ENCODE measurements at regions not wholly inside any gene's neighbourhood (a gene's known extent, or its start where the extent isn't known, plus 50 kb on each side); places are given as distances from the start of the nearest gene placed in this dataset.
"Not testable (repeated sequence)": the region's sequence is repeated elsewhere in the genome, so short reads cannot be mapped to it uniquely, and the experiment has no call there.

DNA sequence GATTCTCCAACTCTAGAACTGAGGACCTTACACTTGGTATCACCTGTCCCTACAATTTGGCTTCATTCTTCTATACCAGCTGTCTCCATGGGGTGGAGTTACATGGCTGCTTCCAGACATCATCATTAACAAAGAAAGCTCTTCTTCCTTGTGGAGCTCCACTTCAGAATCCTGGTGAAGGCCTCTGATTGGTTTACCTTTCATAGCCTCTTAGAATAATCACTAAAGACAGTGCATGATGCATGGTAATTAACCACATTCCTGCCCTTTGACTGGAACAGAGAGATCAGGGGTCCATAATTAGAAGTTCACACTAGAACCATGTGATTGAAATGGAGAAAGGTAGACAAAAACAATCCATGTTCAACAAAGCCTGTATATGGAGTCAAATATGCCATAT is 112.6 kb upstream of the ZNF827 start:
- FAIRE-seq (no peak), DNase-seq (ENCODE audit: insufficient read length, low spot score) (no peak)
- TF ChIP-seq, protein P1, sequence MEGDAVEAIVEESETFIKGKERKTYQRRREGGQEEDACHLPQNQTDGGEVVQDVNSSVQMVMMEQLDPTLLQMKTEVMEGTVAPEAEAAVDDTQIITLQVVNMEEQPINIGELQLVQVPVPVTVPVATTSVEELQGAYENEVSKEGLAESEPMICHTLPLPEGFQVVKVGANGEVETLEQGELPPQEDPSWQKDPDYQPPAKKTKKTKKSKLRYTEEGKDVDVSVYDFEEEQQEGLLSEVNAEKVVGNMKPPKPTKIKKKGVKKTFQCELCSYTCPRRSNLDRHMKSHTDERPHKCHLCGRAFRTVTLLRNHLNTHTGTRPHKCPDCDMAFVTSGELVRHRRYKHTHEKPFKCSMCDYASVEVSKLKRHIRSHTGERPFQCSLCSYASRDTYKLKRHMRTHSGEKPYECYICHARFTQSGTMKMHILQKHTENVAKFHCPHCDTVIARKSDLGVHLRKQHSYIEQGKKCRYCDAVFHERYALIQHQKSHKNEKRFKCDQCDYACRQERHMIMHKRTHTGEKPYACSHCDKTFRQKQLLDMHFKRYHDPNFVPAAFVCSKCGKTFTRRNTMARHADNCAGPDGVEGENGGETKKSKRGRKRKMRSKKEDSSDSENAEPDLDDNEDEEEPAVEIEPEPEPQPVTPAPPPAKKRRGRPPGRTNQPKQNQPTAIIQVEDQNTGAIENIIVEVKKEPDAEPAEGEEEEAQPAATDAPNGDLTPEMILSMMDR (IDR thresholded peaks at IDR 0.05; ENCODE audit: insufficient read depth, missing control alignments), result no peak

DNA sequence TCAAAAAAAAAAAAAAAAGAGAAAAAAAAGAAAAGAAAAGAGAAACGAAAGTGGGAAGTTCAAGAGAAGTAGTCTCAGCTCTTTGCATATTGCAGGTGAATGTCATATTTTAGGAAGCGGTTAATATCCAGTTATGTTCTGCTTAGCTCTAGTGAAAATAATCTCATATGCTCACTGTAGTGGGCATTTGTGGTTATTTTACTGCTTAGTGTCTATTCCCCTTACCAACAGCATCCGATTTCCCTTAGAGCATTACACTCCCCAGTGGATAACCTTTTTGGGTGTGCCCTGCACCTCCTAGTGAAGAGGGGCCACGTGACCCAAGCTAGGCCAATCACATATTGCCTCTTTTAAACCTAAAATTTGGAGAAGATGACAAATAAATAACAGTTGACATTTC is 111.2 kb upstream of the ZNF827 start:
- DNase-seq (ENCODE audit: insufficient read length, low spot score) (no peak), FAIRE-seq (no peak)
- TF ChIP-seq, protein P1 (IDR thresholded peaks at IDR 0.05; ENCODE audit: insufficient read depth, missing control alignments), result no peak

DNA sequence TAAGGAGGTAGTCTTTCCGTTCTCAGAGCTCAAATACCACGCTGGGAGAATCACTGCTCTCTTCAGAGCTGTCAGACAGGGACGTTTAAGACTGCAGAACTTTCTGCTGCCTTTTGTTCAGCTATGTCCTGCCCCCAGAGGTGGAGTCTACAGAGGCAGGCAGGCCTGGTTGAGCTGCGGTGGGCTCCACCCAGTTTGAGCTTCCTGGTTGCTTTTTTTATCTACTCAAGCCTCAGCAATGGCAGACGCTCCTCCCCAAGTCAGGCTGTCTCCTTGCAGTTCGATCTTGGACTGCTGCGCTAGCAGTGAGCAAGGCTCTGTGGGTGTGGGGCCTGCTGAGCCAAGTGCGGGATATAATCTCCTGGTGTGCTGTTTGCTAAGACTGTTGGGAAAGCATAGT is 109.1 kb upstream of the ZNF827 start:
- FAIRE-seq; DNase-seq (ENCODE audit: insufficient read length, low spot score): not testable (repeated sequence)

DNA sequence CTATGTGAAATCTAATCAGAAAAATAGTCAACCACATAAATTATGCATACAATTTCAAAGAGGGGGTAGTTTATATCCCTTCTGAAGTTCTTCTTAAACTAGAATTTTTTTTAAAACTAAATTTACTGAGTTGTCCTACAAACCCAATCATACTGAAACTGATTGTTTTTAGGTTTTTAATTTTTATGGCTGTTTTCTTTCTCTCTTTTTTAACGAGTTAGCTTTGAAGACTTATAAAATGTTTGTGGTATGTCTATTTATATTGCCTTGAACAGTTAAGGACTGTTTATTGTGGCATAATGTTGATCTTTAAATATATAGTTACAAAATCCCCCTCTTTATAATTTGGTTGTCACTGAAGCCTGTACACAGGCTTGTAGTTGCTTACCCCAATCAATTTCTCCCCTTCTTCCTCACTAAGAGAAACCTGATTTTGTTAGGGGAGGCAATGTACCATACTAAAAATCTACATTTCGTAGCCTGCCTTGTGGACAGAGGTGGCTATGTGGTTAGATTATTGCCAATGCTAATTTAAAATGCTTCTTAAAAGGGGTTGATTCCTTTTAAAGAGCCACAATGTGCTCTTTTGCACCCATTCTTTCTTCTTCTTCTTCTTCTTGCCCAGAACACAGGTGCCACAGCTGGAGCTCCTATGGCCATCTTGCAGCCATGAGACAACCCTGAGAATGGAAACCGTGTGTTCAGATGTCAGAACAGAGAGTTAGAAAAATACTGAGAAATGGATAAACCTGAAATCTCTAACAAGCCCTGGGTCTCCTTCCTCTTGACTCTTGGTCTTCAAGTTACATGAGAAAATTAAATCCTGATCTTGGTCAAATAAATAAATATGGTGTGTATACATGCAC is 102.7 kb upstream of the ZNF827 start:
- FAIRE-seq (no peak), DNase-seq (ENCODE audit: insufficient read length, low spot score) (no peak)
- TF ChIP-seq, protein P1 (IDR thresholded peaks at IDR 0.05; ENCODE audit: insufficient read depth, missing control alignments), result no peak

DNA sequence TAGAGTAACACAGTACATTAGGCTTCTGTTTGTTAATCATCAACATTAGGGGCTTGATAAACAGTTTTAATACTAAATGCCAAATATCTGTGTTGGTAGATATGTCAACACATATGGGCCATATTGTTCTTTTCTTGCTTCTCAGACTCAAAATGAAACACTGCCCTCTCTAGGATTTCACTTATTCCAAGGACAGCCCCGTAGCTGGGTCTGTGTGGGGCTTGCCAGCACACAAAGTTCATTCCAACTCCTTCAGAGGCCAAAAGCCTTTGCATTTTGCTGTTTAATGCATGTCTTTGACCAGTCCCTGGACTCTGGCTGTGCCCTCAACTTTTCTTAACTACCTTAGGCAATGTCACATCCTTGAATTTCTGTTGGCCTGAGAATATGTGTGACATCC is 102.0 kb upstream of the ZNF827 start:
- no peak for DNase-seq (ENCODE audit: insufficient read length, low spot score)
- TF ChIP-seq, protein P1 (IDR thresholded peaks at IDR 0.05; ENCODE audit: insufficient read depth, missing control alignments), result no peak
- FAIRE-seq, result no peak

DNA sequence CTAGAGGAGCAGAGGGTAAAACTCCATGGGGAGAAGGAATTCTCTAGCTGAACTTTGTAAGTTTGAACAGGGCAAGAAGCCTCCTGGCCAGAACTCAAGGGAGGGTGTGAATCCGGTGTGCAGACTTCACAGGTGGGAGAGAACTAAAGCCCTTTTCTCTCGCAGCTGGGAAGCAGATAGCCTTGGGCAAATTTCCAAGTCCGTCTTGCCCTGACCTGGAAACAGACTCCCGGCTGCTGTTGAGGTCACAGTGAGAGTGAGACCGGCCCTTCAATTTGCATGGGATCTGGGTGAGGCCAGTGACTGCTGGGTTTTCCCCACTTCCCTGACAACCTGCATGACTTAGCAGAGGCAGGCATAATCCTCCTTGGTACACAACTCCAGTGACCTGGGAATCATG is 94.5 kb upstream of the ZNF827 start:
- TF ChIP-seq, protein P1 (IDR thresholded peaks at IDR 0.05; ENCODE audit: insufficient read depth, missing control alignments), result no peak
- FAIRE-seq, result no peak
- no peak for DNase-seq (ENCODE audit: insufficient read length, low spot score)

DNA sequence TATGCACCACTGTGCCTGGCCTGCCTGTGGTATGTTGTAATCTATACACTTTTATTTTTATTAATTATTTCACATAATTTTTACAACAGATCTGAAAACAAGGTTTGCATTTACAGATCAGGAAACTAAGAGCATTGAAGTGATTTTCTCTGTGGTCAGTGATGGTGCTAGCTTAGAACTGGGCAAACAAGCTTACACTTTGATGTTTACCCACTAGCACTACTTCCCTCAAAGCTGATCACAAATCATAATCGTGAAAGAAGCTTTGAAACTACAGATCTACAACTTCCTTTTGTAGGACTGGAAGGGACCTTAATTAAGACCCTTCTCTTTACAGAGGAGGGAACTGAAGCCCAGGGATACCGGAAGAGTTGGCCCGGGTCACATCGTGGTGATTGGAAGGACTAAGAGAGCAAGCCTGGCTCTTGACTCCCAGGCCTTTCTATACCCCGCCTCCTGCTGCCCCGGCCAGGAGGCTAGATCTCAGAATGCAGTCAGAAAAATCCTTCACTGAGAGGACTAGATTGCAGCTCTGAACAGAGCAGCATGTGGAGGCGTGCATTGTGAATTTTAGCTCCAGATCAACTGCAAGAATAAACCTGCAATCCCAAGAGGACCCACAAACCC is 93.7 kb upstream of the ZNF827 start:
- no peak for FAIRE-seq
- TF ChIP-seq, protein P1 (IDR thresholded peaks at IDR 0.05; ENCODE audit: insufficient read depth, missing control alignments), result no peak
- DNase-seq (ENCODE audit: insufficient read length, low spot score), result no peak
